Activated B cell treated with CpG ODN at 0.5 μM for 24 hours (primary cell): ENCODE measurements at regions not wholly inside any gene's neighbourhood (a gene's known extent, or its start where the extent isn't known, plus 50 kb on each side); places are given as distances from the start of the nearest gene placed in this dataset.

Experiments
- ATAC-seq: fragments of 200-7000 bp; cut with Tn5 transposase; one replicate; pipeline ENCODE4 v1.10.0; 2021; ENCODE audit warnings: low read depth, mild to moderate bottlenecking, moderate library complexity
- CTCF ChIA-PET: fragments of 350-600 bp; sonication (Branson Sonifier 250); formaldehyde crosslinking; loops from one replicate; lab custom pipeline; 2021; ENCODE audit warnings: antibody characterized with exemption; lab: Charles Lee
- POLR2A ChIA-PET: fragments of 350-600 bp; sonication (Branson Sonifier 250); formaldehyde crosslinking; loops from one replicate; lab custom pipeline; 2021; ENCODE audit warnings: antibody characterized with exemption; lab: Charles Lee
- DNase-seq: peaks from one replicate; pipeline ENCODE4 v3.0.0; 2022
- H3K27ac Mint-ChIP-seq: one replicate; pipeline ENCODE4 v1.8.0; 2020; ENCODE audit warnings: mixed read lengths
- H3K27me3 Mint-ChIP-seq: one replicate; pipeline ENCODE4 v1.8.0; 2021; ENCODE audit warnings: mixed read lengths
- H3K36me3 Mint-ChIP-seq: one replicate; pipeline ENCODE4 v1.8.0; 2021; ENCODE audit warnings: low read depth, mixed read lengths
- H3K4me1 Mint-ChIP-seq: one replicate; pipeline ENCODE4 v1.8.0; 2021; ENCODE audit warnings: mixed read lengths
- H3K4me3 Mint-ChIP-seq: one replicate; pipeline ENCODE4 v1.8.0; 2020; ENCODE audit warnings: mild to moderate bottlenecking, mixed read lengths
- H3K9me3 Mint-ChIP-seq: one replicate; pipeline ENCODE4 v1.8.0; 2020; ENCODE audit warnings: mixed read lengths
- intact Hi-C: fragments of 100-400 bp; cut with micrococcal nuclease; formaldehyde crosslinking; loops from one replicate; pipeline ENCODE4 v1.15.1; 2024
- TF ChIP-seq, protein P1 (sequence below): fragments of 200-600 bp; IDR thresholded peaks from one replicate; pipeline ENCODE4 v1.8.0; 2022; ENCODE audit warnings: antibody characterized with exemption, mild to moderate bottlenecking

- ATAC-seq (no peak), DNase-seq (no peak)
- peaks cover 3% of the 10 kb centered on the region for H3K27me3 Mint-ChIP-seq
- H3K4me1 Mint-ChIP-seq = no peaks in the 10 kb centered on the region
- intact Hi-C loops = no loop called here
- no peaks in the 10 kb centered on the region for H3K9me3 Mint-ChIP-seq
- no peak overlapping the region for H3K4me3 Mint-ChIP-seq
- TF ChIP-seq, protein P1, sequence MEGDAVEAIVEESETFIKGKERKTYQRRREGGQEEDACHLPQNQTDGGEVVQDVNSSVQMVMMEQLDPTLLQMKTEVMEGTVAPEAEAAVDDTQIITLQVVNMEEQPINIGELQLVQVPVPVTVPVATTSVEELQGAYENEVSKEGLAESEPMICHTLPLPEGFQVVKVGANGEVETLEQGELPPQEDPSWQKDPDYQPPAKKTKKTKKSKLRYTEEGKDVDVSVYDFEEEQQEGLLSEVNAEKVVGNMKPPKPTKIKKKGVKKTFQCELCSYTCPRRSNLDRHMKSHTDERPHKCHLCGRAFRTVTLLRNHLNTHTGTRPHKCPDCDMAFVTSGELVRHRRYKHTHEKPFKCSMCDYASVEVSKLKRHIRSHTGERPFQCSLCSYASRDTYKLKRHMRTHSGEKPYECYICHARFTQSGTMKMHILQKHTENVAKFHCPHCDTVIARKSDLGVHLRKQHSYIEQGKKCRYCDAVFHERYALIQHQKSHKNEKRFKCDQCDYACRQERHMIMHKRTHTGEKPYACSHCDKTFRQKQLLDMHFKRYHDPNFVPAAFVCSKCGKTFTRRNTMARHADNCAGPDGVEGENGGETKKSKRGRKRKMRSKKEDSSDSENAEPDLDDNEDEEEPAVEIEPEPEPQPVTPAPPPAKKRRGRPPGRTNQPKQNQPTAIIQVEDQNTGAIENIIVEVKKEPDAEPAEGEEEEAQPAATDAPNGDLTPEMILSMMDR = no peak
- H3K27ac Mint-ChIP-seq = no peak overlapping the region
- no peaks in the 10 kb centered on the region for H3K36me3 Mint-ChIP-seq
- CTCF ChIA-PET = no interaction called here
- POLR2A ChIA-PET = interaction anchor here (0.9 kb wide), 1 partner anchor 135 kb away, joined by 3 read pairs; no protein-coding TSS in a partner anchor
Observed at GRCh38 chr10:3648576-3648975, 136.4 kb downstream of the KLF6 start.

DNA sequence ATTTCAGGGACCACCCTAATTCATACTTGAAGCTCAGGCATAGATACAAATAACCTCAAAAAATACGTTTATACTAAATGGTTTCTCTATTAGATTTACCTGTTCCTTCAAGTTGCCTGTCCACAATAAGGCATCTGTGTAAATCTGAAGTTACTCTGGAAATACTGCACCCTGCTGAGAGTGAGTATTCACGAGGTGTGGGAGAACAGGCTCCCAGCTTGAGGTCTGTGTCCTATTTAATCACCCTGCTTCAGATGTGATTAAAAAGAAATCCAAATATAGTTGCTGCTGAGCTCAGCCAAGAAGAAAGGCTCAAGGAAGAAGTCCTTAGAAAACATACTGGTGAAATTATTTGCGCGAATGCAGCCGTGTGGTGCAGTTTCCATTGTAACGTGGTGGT lies 136.8 kb downstream of the KLF6 start:
- no peaks in the 10 kb centered on the region for H3K4me1 Mint-ChIP-seq
- H3K9me3 Mint-ChIP-seq = no peaks in the 10 kb centered on the region
- DNase-seq = no peak
- ChIA-PET POLR2A (interaction anchor here (0.9 kb wide), 1 partner anchor 135 kb away, joined by 3 read pairs; no protein-coding TSS in a partner anchor), CTCF (no interaction called here)
- H3K27me3 Mint-ChIP-seq = peaks cover 3% of the 10 kb centered on the region
- intact Hi-C loops = no loop called here
- H3K27ac Mint-ChIP-seq = no peak overlapping the region
- ATAC-seq = no peak
- TF ChIP-seq, protein P1 = no peak
- H3K36me3 Mint-ChIP-seq = no peaks in the 10 kb centered on the region
- H3K4me3 Mint-ChIP-seq = no peak overlapping the region

DNA sequence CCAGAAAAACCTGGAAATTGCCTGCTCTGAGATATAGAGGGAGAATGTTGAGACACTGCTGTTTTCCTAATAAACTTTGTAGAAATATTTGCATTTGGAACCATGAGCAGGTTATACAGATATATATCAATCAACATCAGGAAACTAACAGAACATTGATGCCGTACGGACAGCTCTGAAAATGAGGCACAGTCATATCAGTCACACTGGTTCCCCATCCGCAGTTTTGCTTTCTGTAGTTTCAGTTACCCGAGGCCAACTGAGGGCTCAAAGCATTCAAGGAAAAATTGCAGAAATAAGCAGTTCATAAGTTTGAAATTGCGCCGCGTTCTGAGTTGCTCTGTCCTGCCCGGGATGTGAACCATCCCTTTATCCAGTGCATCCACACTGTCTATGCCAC lies 137.9 kb downstream of the KLF6 start:
- TF ChIP-seq, protein P1 = no peak
- H3K4me3 Mint-ChIP-seq = no peak overlapping the region
- no peak overlapping the region for H3K27ac Mint-ChIP-seq
- peaks cover 3% of the 10 kb centered on the region for H3K27me3 Mint-ChIP-seq
- peaks cover 3% of the 10 kb centered on the region for H3K9me3 Mint-ChIP-seq
- H3K4me1 Mint-ChIP-seq = no peaks in the 10 kb centered on the region
- POLR2A ChIA-PET = interaction anchor here (1.0 kb wide), 1 partner anchor 8 kb away, joined by 3 read pairs; no protein-coding TSS in a partner anchor
- H3K36me3 Mint-ChIP-seq = no peaks in the 10 kb centered on the region
- intact Hi-C loops = no loop called here
- CTCF ChIA-PET = no interaction called here
- peak; percentile 47 for ATAC-seq
- no peak for DNase-seq

DNA sequence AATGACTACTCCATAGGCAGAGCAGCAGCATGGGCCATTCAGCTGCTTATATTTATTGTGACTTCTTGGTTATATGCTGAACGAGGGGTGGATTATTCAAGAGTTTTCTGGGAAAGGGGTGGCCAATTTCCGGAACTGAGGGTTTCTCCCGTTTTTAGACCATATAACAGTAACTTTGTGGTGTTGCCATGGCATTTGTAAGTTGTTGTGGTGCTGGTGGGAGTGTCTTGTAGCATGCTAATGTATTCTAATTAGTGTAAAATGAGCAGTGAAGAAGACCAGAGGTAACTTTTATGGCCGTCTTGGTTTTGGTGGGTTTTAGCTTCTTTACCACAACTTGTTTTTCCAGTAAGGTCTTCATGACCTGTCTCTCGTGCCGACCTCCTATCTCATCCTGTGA lies 139.6 kb downstream of the KLF6 start:
- H3K27ac Mint-ChIP-seq = no peak overlapping the region
- ChIA-PET POLR2A (no interaction called here), CTCF (no interaction called here)
- no peak for DNase-seq
- H3K36me3 Mint-ChIP-seq = no peaks in the 10 kb centered on the region
- TF ChIP-seq, protein P1 = no peak
- peaks cover 5% of the 10 kb centered on the region for H3K9me3 Mint-ChIP-seq
- no peak for ATAC-seq
- intact Hi-C loops = no loop called here
- H3K4me3 Mint-ChIP-seq = no peak overlapping the region
- H3K4me1 Mint-ChIP-seq = peaks cover 2% of the 10 kb centered on the region
- H3K27me3 Mint-ChIP-seq = peaks cover 7% of the 10 kb centered on the region

DNA sequence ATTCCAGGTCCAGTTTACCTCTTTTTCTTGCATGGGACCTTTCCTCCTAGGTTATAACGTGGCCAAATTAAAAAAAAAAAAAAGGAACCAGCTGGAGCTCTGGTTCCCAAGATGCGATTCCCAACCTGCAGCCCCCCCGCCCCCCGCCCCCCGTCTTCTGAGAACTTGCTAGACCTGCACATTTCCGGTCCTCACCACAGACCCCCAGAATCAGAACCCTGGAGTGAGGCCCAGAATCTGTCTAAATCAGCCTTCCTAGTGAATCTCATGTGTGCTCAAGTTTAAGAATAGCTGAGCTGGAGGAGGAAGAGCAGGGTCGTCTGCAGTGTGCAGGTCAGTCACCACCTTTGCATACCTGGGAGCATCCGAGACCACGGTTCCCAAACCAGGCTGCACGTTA lies 144.2 kb downstream of the KLF6 start:
- H3K27me3 Mint-ChIP-seq = peaks cover 4% of the 10 kb centered on the region
- intact Hi-C loops = loop anchor here (1.0 kb wide), 1 partner anchor 45 kb away; no protein-coding TSS in a partner anchor
- TF ChIP-seq, protein P1 = no peak
- H3K27ac Mint-ChIP-seq = no peak overlapping the region
- ChIA-PET POLR2A (no interaction called here), CTCF (no interaction called here)
- ATAC-seq (no peak), DNase-seq (no peak)
- no peaks in the 10 kb centered on the region for H3K36me3 Mint-ChIP-seq
- no peak overlapping the region for H3K4me3 Mint-ChIP-seq
- H3K9me3 Mint-ChIP-seq = peaks cover 5% of the 10 kb centered on the region
- peaks cover 2% of the 10 kb centered on the region for H3K4me1 Mint-ChIP-seq
